H9 (cell line): ENCODE measurements at regions not wholly inside any gene's neighbourhood (a gene's known extent, or its start where the extent isn't known, plus 50 kb on each side); places are given as distances from the start of the nearest gene placed in this dataset.

ENCODE experiments used
- DNase-seq: peaks from one replicate; pipeline ENCODE4 v3.0.0-alpha.2; 2017
- H2AFZ ChIP-seq: one replicate; pipeline ENCODE4 v1.6.1; 2013; ENCODE audit warnings: mild to moderate bottlenecking, low read length, control low read depth, moderate library complexity
- H2AK5ac ChIP-seq: 2 replicates; pipeline ENCODE4 v1.6.1; 2013; ENCODE audit warnings: low read length, control low read depth, mixed read lengths; ENCODE audit not compliant: insufficient read length
- H2BK120ac ChIP-seq: one replicate; pipeline ENCODE4 v1.6.1; 2013; ENCODE audit warnings: low read depth, mild to moderate bottlenecking, low read length, control low read depth, inconsistent platforms; ENCODE audit not compliant: poor library complexity, severe bottlenecking
- H2BK12ac ChIP-seq: 2 replicates; pipeline ENCODE4 v1.6.1; 2013; ENCODE audit warnings: low read length, control low read depth, mixed read lengths, low read depth; ENCODE audit not compliant: insufficient read length
- H2BK15ac ChIP-seq: 2 replicates; pipeline ENCODE4 v1.6.1; 2013; ENCODE audit warnings: low read depth, low read length, control low read depth
- H2BK20ac ChIP-seq: one replicate; pipeline ENCODE4 v1.6.1; 2013; ENCODE audit warnings: low read depth, mild to moderate bottlenecking, low read length, control low read depth, inconsistent platforms; ENCODE audit not compliant: poor library complexity, severe bottlenecking
- H2BK5ac ChIP-seq: 2 replicates; pipeline ENCODE4 v1.6.1; 2013; ENCODE audit warnings: low read length, control low read depth, mixed read lengths; ENCODE audit not compliant: insufficient read length
- H3K14ac ChIP-seq: 2 replicates; pipeline ENCODE4 v1.6.1; 2013; ENCODE audit warnings: low read length, control low read depth; ENCODE audit not compliant: insufficient read depth
- H3K18ac ChIP-seq: 2 replicates; pipeline ENCODE4 v1.6.1; 2013; ENCODE audit warnings: low read depth, mild to moderate bottlenecking, mixed read lengths, low read length, control low read depth; ENCODE audit not compliant: insufficient read length
- H3K23ac ChIP-seq: 2 replicates; pipeline ENCODE4 v1.6.1; 2013; ENCODE audit warnings: low read length, control low read depth, mixed read lengths, low read depth; ENCODE audit not compliant: insufficient read length
- H3K23me2 ChIP-seq: 2 replicates; pipeline ENCODE4 v1.6.1; 2013; ENCODE audit warnings: low read depth, mild to moderate bottlenecking, mixed read lengths, low read length, control low read depth; ENCODE audit not compliant: insufficient read length, poor library complexity, severe bottlenecking
- H3K27ac ChIP-seq: 2 replicates; pipeline ENCODE4 v1.5.1; 2013; ENCODE audit warnings: low read length, control low read depth, mixed read lengths, low read depth; ENCODE audit not compliant: insufficient read length
- H3K27me3 ChIP-seq: 2 replicates; pipeline ENCODE4 v1.6.1; 2013; ENCODE audit warnings: low read length, control low read depth, inconsistent platforms; ENCODE audit not compliant: insufficient read depth
- H3K4ac ChIP-seq: 2 replicates; pipeline ENCODE4 v1.6.1; 2013; ENCODE audit warnings: low read depth, mild to moderate bottlenecking, control low read depth, inconsistent platforms, low read length, moderate library complexity
- H3K4me1 ChIP-seq: 2 replicates; pipeline ENCODE4 v1.6.1; 2013; ENCODE audit warnings: low read length, control low read depth, inconsistent platforms; ENCODE audit not compliant: insufficient read depth
- H3K4me2 ChIP-seq: 2 replicates; pipeline ENCODE4 v1.6.1; 2013; ENCODE audit warnings: low read length, control low read depth, mixed read lengths; ENCODE audit not compliant: insufficient read length, insufficient read depth
- H3K56ac ChIP-seq: 2 replicates; pipeline ENCODE4 v1.6.1; 2013; ENCODE audit warnings: low read depth, mild to moderate bottlenecking, mixed read lengths, low read length, control low read depth; ENCODE audit not compliant: insufficient read length
- H3K79me1 ChIP-seq: 2 replicates; pipeline ENCODE4 v1.6.1; 2013; ENCODE audit warnings: low read depth, mild to moderate bottlenecking, moderate library complexity, low read length, control low read depth, inconsistent platforms; ENCODE audit not compliant: insufficient read depth, poor library complexity, severe bottlenecking
- H3K79me2 ChIP-seq: 2 replicates; pipeline ENCODE4 v1.6.1; 2013; ENCODE audit warnings: low read length, control low read depth, inconsistent platforms; ENCODE audit not compliant: insufficient read depth
- H3K9ac ChIP-seq: 2 replicates; pipeline ENCODE4 v1.6.1; 2013; ENCODE audit warnings: low read length, control low read depth, mixed read lengths; ENCODE audit not compliant: insufficient read length; ENCODE audit errors: extremely low read depth
- H3K9me3 ChIP-seq: one replicate; pipeline ENCODE4 v1.6.1; 2013; ENCODE audit warnings: low read depth, low read length, inconsistent platforms; ENCODE audit not compliant: control insufficient read depth
- H3T11ph ChIP-seq: one replicate; pipeline ENCODE4 v1.6.1; 2013; ENCODE audit warnings: mild to moderate bottlenecking, low read length, control low read depth, inconsistent platforms
- H4K20me1 ChIP-seq: one replicate; pipeline ENCODE4 v1.6.1; 2013; ENCODE audit not compliant: control insufficient read depth, insufficient read length, insufficient read depth
- H4K5ac ChIP-seq: 2 replicates; pipeline ENCODE4 v1.6.1; 2013; ENCODE audit warnings: low read depth, mild to moderate bottlenecking, mixed read lengths, low read length, control low read depth; ENCODE audit not compliant: insufficient read length
- H4K8ac ChIP-seq: replicated peaks from 2 replicates; pipeline ENCODE4 v1.6.1; 2013; ENCODE audit warnings: low read length, control low read depth, mixed read lengths, low read depth; ENCODE audit not compliant: insufficient read length
- H4K91ac ChIP-seq: 2 replicates; pipeline ENCODE4 v1.6.1; 2013; ENCODE audit warnings: low read depth, mild to moderate bottlenecking, moderate library complexity, mixed read lengths, low read length, control low read depth; ENCODE audit not compliant: insufficient read length
- H3K27ac Mint-ChIP-seq, 3 experiments: 2 replicates in 2 of 3; 3 replicates in 1 of 3; pipeline ENCODE4 v1.8.0; 2020 to 2021; ENCODE audit warnings: mixed read lengths in 3 of 3, mild to moderate bottlenecking in 1 of 3, moderate library complexity in 1 of 3
- H3K27me3 Mint-ChIP-seq: 2 replicates; pipeline ENCODE4 v1.8.0; 2021; ENCODE audit warnings: low read depth, mild to moderate bottlenecking, moderate library complexity, mixed read lengths
- H3K36me3 Mint-ChIP-seq, 3 experiments: 2 replicates in 2 of 3; 3 replicates in 1 of 3; pipeline ENCODE4 v1.8.0; 2020 to 2021; ENCODE audit warnings: low read depth in 3 of 3, mixed read lengths in 3 of 3; ENCODE audit not compliant: insufficient read depth in 1 of 3
- H3K4me1 Mint-ChIP-seq, 2 experiments: 2 replicates each; pipeline ENCODE4 v1.8.0; 2020; ENCODE audit warnings: mixed read lengths in 2 of 2
- H3K4me3 Mint-ChIP-seq, 2 experiments: 2 replicates in 1 of 2; 3 replicates in 1 of 2; pipeline ENCODE4 v1.8.0; 2020 to 2021; ENCODE audit warnings: mild to moderate bottlenecking in 2 of 2, mixed read lengths in 2 of 2, moderate library complexity in 1 of 2
- H3K9me3 Mint-ChIP-seq, 2 experiments: 2 replicates in 1 of 2; 3 replicates in 1 of 2; pipeline ENCODE4 v1.8.0; 2020; ENCODE audit warnings: mild to moderate bottlenecking in 2 of 2, mixed read lengths in 2 of 2, moderate library complexity in 1 of 2
- CTCF ChIP-seq: fragments of 200-600 bp; sonication (generic); conservative IDR thresholded peaks from 3 replicates; pipeline ENCODE4 v1.8.0; 2021; ENCODE audit warnings: antibody characterized with exemption, mild to moderate bottlenecking
- WGBS: extraction: QIAGEN DNeasy Blood & Tissue Kit; methylation state at CpG from one replicate; pipeline ENCODE4 v1.1.7; 2013; ENCODE audit warnings: missing lambda C conversion rate, low lambda C conversion rate, mixed read lengths; ENCODE audit not compliant: insufficient read length; ENCODE audit errors: extremely low coverage; 5-methylcytosine and 5-hydroxymethylcytosine counted together

GRCh38 chr3:57003676-57004075 is 56.8 kb upstream of the SPATA12 start:
- H3K4me3 Mint-ChIP-seq, result no peak overlapping the region
- WGBS, result no CpG with 5 or more reads among the region's 2 CpGs
- Histone ChIP-seq H3K9me3 (no peaks in the 10 kb centered on the region), H2AK5ac (no peak overlapping the region), H2BK15ac (no peak overlapping the region), H2BK20ac (no peak overlapping the region), H4K5ac (no peak overlapping the region), H3K56ac (no peak overlapping the region), H2BK12ac (no peak overlapping the region), H3K79me1 (no peaks in the 10 kb centered on the region), H3K4me2 (no peak overlapping the region), H3K4ac (no peak overlapping the region), H3K27ac (no peak overlapping the region), H3K14ac (no peak overlapping the region), H4K20me1 (no peaks in the 10 kb centered on the region), H3K23ac (no peak overlapping the region), H3K23me2 (no peaks in the 10 kb centered on the region), H2AFZ (no peak overlapping the region), H4K91ac (no peak overlapping the region), H3K79me2 (no peaks in the 10 kb centered on the region), H2BK5ac (no peak overlapping the region), H3T11ph (no peak overlapping the region), H3K18ac (no peak overlapping the region), H3K4me1 (no peaks in the 10 kb centered on the region), H3K27me3 (no peaks in the 10 kb centered on the region), H2BK120ac (no peak overlapping the region), H3K9ac (no peak overlapping the region), H4K8ac (no peak overlapping the region)
- H3K36me3 Mint-ChIP-seq, result peaks cover 0 to 4% (median 0%) of the 10 kb centered on the region in 3 experiments; a peak in 3 of 7 replicates
- H3K9me3 Mint-ChIP-seq, result no peaks in the 10 kb centered on the region
- no peak for TF ChIP-seq CTCF
- H3K27me3 Mint-ChIP-seq, result no peaks in the 10 kb centered on the region; the same call in 1 of the 2 replicates
- peak overlapping the region in 1 of 3 experiments; percentile 77; a peak in 2 of 7 replicates for H3K27ac Mint-ChIP-seq
- no peak for DNase-seq
- peaks cover 18 to 24% of the 10 kb centered on the region in 2 experiments for H3K4me1 Mint-ChIP-seq
